Fibroblast of upper back skin (primary cell): ENCODE measurements at regions not wholly inside any gene's neighbourhood (a gene's known extent, or its start where the extent isn't known, plus 50 kb on each side); places are given as distances from the start of the nearest gene placed in this dataset.
"Not testable (repeated sequence)": the region's sequence is repeated elsewhere in the genome, so short reads cannot be mapped to it uniquely, and the experiment has no call there.

Experiments used
- DNase-seq: peaks from one replicate; pipeline ENCODE4 v3.0.0-alpha.2; 2013

DNA sequence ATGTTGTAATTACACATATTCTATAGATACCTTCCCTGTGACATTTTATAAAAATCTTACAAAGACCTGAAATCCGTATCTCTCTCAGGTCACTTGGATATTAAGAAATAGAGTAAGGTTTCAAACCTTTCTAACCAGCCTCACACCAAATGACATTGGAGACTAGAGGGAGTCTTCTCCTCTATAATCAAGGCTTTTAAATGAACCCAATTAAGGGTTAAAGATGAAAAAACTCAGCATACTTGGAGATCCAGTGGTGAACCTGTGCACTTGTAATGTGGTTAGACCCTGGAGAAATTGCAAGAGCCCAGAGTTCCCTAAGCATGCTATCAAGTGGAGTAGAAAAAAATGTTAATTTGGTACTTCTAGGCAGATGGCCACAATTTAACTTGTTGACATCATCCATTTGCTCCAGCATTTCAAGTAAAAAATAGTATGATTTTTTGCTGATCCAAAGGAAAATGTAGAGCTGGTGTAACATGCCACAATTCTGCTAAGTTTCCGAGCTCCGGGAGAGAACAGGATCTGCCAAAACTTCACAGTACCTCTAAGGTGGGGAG is 554.1 kb upstream of the MIR17HG start:
- DNase-seq: peak; percentile 5

DNA sequence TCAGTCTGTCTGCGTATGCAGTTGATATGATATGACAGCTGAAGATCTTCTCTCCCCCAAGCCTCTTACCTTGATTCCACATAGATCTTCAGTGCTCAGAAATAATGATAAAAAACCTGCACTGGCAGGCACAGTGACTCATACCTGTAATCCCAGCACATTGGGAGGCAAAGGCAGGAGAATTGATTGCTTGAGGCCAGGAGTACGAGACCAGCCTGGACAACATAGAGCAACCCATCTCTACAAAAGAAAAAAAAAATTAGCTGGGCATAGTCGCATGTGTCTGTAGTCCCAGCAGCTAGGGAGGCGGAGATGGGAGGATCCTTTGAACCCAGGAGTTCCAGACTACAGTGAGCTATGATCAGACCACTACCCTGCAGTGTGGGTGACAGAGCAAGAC is 551.0 kb upstream of the MIR17HG start:
- DNase-seq: no peak

DNA sequence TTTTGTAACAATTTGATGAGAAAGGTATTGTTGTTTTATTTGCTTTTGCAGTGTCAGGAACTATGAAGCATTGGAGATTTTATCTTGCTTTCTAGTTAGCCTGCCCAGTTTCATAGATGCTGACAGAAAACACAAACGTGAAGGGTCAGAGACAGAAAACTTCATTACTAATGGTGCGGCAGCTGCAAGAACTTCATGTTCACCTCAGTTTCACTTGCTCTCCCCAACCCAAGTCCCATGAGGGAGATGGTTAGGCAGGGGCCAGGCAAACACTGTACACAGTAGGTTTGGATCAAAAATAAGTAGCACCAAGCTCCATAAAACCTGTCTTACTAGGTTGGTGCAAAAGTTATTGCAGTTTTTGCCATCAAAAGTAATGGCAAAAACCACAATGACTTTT is 550.2 kb upstream of the MIR17HG start:
- DNase-seq: no peak

DNA sequence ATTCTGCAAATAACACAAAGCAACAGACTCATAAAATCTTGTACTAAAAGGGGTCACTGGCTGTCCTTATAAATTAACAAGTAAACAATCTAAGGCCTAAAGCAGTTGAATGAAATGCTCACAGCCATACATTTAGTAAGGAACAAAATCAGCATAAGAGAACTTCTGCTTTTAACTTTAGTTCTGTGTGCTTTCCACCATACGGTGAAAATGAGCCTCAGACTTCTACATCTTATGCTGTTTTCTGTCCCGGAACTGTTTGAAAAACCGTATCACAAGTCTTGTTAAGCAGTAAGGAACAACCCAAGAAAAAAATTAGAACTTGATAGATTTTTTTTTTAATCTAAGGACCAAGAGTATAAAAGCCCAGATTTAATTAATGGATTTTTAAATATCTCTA is 549.1 kb upstream of the MIR17HG start:
- no peak for DNase-seq

DNA sequence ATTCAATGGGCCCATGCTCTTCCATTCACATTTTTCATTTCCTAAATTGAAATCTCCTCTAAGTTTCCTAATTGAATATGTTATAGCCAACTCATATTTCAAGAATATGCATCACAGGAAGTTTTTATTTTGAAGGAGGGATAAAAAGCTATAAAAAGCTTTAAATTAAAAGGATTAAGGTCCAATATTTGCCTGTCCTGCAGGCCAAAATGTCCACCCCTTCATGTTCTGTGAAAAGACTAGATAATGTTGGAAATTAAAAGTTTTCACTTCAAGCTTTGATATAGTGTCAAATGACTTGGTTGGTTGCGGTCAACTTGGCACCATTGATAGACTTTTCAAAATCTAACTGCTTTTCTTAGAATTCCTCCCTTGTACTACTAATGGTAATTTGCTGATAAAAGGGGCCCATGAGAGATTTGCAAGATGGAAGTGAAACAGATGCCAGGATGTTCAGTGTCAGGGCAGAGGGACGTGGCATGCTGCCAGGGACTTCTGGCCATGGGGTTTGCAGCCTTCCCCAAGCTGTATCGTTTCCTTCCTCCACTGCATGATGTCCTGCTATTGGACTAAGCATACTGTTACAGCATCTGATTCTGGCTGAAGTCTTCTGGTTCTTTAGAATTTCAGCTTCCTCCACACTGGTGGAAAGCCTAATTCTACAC is 547.3 kb upstream of the MIR17HG start:
- DNase-seq: no peak

DNA sequence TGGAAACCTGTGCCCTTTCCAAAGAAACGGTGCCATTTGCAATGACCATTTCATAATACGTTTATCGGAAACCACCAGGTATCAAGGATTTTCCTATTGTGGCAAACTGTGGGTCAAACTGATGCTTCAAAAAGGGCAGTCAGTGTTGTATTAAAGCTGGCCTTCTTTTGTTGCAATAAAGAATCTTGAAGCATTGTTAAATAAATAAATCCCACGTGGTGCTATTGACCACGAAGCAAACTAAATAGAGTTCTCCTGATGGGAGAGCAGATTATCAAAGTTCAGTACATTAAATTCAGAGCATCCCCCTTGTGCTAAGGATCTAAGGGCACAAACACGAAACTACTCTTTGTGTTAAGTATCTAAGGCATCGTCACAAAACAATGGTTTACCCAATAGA is 545.9 kb upstream of the MIR17HG start:
- DNase-seq: no peak

DNA sequence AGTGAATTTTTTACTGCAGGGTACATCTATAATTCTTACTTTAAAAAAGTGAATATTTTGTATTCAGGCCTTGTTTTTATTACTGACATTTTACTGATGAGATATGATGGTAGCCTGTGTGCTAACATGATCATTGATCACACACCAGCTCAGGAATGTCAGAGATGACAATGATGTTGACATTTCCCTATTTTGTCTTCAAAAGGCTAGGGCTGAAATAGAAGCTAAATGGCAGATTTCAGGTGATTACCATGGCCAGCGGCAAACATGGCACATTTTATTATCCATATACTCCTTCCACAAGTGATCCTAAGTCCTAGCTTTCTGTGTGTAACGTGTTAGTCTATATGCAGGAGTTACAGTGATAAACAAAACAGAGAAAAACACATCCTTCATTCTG is 544.3 kb upstream of the MIR17HG start:
- no peak for DNase-seq

DNA sequence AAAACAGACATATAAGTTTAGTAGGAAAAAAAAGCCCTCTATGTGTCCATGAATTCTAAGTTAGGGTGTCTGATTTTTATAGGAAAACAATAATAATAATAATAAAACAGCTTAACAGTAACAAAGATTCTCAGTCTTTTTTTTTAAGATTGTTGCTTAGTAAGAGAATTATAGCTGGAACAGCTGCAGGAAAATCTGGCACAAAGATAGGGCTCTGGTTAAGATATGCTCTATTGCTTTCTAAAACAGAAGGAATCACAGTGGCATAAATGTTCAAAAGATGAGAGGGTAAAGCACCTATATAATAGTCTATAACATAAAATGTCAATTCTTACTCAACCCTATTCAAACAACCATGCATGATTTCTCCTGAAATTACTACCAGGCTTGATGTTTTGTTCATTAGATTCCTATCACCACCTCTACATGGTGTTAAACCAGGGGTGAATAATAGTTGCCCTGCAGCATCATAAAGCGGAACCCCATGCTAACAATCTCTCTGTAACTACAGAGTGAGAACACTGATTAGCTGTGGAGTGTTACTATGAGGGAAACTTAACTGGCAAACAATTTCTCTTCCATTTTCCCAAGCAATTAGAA is 541.4 kb upstream of the MIR17HG start:
- no peak for DNase-seq

DNA sequence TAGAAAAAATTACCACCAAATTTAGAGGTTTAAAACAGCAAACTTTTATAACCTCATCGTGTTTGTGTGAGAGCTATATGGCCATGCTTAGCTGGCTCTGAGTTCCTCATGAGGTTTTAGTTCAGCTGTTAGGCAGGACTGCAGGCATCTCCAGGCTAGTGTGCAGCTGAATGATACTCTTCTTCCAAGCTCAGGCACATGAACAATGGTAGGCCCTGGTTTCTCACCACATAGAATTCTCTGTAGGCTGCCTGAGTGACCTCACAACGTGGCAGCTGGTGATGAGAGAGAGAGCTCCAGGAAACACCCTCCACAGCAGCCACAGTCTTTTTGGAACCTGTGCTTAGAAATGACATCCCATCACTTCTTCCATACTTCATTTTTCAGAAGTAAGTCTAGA is 540.6 kb upstream of the MIR17HG start:
- DNase-seq: no peak

DNA sequence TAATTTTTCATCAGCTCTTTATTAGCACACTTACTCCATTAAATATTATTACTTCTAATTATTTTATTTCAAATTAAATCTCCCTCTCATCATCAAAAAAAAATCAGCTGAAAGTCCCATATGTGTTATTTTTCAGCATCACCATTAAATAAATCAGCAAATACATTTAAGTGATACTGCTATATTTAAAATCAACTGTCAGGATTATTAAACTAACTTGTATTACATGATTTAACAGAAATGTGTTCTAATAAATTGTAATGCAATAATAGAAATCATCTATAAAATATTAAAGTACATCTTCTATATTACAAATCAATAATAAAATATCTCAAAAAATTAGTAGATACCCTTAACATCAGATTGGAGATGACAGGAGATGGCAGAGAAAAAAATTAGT is 538.6 kb upstream of the MIR17HG start:
- no peak for DNase-seq

DNA sequence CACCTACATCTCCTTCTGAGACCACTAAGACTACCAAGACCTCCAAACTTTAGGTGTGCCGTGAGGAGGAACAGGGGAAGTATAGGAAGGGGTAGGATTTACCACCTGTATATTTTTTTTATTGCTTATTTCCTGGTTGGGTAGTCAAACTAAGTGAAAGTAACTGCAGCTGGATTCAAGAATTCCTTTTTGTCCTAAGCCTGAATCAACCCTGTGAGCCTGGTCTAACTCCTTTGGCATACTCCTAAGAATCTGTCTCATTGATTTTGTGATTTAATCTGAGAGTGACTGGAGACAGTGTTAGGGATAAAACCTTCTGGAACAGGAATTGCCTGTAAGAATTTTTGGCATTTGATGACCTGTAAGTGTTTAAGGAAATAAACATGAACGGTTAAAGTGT is 523.5 kb upstream of the MIR17HG start:
- no peak for DNase-seq

DNA sequence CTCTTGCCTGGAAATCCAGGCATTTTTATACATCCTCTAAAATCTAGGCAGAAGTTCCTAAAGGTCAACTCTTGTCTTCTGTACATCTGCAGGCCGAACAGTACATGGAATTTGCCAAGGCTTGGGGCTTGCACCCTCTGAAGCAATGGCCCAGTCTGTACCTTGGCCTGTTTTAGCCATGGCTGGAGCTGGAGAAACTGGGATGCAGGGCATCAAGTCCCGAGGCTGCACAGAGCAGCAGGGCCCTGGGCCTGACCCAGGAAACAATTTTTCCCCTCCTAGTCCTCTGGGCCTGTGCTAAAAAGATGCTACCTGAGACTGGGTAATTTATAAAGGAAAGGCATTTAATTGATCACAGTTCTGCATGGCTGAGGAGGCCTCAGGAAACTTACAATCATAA is 520.8 kb upstream of the MIR17HG start:
- DNase-seq: no peak

DNA sequence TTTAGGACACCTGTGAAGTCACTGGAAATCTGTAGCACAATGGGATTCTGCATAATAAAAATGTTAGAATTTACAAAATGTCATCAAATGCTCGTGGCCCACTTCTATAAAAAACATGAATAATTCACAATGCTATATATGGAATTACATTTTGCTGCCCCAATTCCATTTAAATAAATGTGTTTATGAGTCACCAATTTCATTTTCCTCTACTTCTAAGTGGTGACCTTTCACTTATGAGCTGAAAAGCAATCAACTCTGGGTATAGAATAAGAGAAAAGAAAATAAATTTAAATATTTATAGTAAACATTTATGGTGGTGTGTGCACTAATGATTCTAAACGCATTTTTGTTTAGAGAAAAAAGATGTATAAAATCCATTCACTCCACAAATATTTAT is 516.7 kb upstream of the MIR17HG start:
- no peak for DNase-seq

DNA sequence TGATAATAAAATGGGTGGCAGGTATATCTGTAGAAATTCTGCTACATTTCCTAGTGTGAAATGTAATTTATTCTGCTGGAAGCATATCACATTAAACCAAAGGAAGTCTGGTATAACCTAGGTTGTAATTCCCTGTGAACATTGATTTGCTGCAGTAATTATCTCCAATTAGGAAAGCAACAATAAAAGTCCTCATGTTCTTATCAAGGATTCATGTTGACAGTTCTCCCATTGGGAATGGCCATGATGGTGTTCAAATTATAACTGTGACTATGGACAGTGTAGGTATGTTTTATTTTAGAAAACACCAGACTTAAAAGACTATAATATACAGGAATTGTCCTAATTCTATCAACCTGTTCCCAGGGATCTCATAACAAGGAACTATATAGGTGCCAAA is 513.5 kb upstream of the MIR17HG start:
- DNase-seq: no peak

DNA sequence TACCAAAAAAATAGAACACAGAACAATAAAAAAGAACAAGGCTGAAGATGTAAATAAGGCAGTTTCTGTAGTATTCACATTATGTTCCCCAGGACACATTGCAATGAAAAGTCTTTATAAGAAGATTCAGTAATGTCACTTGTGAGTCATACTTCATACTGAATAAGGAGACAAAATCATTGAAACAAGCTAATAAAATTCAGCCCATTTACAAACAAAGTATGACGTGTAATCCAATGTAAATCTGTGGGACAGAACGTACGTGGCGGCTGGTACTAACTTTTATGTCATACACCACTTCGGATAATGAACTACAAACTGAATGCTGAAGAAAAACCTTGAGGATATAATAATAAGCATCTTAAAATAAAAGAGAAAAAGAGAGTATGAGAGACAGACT is 512.8 kb upstream of the MIR17HG start:
- DNase-seq: no peak

DNA sequence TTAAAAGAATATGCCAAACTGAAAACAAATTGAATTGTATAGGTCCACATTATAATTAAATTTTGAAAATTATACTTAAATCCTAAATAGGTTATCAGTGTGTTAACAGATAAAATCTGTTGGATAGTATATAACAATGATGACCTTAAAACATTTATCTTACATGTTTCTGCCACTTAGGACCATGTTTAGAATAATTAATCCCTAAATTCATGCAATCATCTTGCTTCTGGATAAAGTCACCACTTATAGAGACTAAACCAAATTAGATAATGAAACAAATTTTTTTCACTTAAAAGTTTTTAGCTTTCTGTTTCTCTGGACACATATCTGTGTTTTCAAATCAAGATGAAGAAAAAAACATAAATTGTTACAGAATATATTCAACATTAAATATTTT is 511.7 kb upstream of the MIR17HG start:
- no peak for DNase-seq

DNA sequence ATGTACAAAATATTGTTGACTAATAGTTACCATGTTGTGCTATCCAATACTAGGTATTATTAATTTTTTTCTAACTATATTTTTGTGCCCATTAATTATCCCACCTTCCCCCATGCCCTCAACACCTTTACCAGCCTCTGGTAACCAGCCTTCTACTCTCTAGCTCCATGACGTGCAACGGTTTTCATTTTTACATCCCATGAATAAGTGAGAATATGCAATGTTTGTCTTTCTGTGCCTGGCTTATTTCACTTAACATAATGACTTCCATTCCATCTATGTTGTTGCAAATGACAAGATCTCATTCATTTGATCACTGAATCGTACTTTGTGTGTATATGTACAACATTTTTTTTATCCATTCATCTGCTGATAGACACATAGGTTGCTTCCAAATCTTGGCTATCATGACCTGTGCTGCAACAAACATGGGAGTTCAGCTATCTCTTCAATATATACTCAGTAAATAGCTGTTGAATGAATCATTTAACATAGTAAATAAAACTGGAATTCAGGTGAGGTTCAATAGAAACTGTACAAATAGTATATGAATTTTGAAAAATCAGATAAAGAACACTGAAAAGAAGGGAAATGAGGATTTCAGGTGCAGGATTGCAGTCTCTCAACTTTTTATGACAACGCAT is 509.0 kb upstream of the MIR17HG start:
- DNase-seq: no peak

DNA sequence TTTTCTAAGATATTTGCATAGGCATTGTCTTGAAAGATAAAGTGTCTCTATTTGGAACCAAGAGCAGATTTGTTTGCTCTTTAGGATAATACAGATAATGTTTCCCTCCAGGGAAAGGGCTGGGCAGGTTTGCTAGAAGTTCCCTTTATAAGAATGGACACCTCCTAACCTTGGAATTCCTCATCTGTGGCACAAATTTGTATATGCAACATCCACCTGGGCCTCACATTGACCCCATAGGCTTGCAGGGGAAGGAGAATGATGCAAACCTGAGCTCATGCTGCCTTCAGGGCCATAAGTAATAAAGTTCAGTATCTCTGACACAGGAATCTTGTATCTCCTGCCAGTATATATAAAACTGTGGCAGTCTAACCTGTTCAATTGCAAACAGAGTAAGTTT is 508.4 kb upstream of the MIR17HG start:
- no peak for DNase-seq

DNA sequence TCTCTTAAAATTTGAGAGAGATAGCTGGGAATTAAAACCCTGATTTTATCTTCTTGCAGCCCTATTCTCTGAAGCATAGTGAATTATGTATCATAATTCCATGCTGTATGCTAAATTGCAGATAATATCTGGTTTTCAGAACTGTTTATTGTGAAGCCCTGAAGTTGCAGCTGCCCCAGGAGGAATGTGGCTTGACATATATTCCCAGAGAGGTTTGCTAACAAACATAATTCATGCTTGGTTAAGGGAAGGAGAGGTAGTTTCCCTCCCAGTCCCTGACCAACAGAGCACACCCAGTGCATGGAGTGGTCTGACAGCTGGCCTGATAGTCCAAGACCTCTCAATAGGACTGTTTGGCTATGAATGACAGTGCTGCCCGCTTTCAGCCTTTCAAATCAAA is 500.6 kb upstream of the MIR17HG start:
- no peak for DNase-seq

DNA sequence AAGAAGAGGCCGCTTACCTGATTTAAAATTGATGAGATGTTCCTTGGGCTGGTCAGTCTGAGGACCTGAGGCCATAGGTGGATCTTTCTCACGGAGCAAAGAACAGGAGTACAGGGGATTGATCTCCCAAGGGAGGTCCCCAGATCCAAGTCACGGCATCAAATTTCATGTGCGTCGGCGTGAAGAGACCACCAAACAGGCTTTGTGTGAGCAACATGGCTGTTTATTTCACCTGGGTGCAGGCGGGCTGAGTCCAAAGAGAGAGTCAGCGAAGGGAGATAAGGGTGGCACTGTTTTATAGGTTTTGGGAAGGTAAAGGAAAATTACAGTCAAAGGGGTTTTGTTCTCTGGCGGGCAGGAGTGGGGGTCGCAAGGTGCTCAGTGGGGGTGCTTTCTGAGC is 493.8 kb upstream of the MIR17HG start:
- not testable (repeated sequence) for DNase-seq

DNA sequence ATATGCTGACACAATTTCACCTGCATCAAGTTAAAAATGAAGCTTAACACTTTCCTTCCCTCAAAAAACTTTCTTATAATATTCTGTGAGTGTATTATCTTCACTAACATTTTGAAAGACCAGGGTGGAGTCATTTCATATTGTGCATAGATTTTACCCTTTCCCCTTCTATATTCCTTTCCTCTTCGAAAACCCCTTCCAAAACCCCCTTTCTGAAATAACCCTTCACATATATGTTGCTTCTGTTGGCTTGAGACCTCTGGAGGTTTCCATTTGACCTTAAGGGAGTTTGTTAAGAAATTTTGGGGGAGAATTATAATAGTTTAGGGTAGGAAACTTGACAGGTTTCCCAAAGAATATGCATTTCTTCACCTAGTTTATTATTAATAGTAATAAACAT is 489.6 kb upstream of the MIR17HG start:
- no peak for DNase-seq

DNA sequence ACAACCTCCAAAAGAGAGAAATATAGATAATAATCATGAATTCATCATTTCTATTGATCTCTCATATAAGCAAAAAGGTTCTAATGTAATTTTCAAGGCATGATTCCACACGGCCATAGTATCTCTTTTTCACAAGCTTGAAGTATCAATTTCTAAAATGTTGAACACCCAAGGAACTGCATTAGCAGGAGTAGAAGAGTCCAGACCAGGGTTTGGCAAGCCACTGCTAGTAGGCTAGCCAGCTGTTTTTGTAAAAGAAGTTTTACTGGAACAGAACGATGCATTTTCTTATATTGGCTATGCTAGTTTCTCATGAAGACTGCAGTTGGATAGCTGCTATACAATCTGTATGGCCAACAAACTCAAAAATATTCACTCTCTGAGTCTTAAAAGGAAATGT is 481.5 kb upstream of the MIR17HG start:
- DNase-seq: no peak

DNA sequence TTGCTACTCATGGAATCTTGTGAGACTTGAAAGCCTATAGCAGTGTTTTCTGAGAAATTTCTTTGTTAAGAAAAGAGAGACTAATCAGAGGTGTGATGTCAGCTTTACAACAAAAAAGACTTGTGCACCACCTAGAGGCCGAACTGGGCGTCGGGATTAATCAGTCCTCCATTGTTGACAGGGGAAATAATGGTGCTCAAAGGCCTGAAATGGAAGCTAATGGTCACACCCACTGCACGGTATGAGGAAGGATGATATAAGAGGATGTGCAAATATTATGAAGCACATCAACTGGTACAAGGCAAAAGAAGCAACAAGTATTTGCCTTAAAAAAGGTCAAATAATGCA is 480.2 kb upstream of the MIR17HG start:
- DNase-seq: peak; percentile 66

DNA sequence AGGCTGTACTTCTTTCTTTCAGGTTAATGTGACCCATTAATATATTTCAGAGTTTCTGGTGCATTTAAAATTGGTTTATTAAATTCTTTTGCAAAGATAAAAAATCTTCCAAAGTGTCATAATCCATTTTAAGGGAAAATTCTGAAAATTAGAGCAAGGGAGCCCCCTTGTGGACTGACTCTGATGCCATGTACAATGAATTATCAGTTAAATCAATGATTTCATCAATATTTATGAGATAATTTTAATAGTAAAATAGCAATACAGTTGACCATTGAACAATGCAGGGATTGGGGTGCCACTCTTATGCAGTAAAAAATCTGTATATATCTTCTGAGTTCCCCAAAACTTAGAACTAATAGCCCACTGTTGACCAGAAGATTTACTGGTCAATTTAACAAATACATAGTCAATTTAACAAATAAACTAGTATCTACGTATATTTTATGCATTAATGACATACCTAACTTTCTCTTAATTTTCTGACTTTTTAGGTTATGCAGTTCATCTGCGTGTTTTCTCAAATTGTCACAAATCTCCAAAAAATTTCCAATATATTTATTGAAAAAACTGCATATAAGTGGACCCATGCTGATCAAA is 479.1 kb upstream of the MIR17HG start:
- DNase-seq: peak; percentile 19
